RWPE2 (cell line): ENCODE measurements at regions not wholly inside any gene's neighbourhood (a gene's known extent, or its start where the extent isn't known, plus 50 kb on each side); places are given as distances from the start of the nearest gene placed in this dataset.
"Not testable (repeated sequence)": the region's sequence is repeated elsewhere in the genome, so short reads cannot be mapped to it uniquely, and the experiment has no call there.

Source experiments
- ATAC-seq: fragments of 200-7000 bp; cut with Tn5 transposase; 3 replicates; pipeline ENCODE4 v1.9.1; 2021; ENCODE audit warnings: low read depth
- DNase-seq: peaks from one replicate; pipeline ENCODE4 v3.0.0-alpha.2; 2020; ENCODE audit warnings: low spot score
- H3K27ac ChIP-seq: fragments of 450-650 bp; 2 replicates; pipeline ENCODE4 v1.5.1; 2017; ENCODE audit warnings: mild to moderate bottlenecking; ENCODE audit not compliant: poor library complexity, severe bottlenecking
- H3K27me3 ChIP-seq: fragments of 250-450 bp; sonication (Bioruptor Pico); 2 replicates; pipeline ENCODE4 v1.5.1; 2021; ENCODE audit warnings: mild to moderate bottlenecking, moderate library complexity; ENCODE audit not compliant: insufficient read depth, poor library complexity, severe bottlenecking
- H3K36me3 ChIP-seq: fragments of 250-450 bp; sonication (Bioruptor Pico); 2 replicates; pipeline ENCODE4 v1.5.1; 2020; ENCODE audit warnings: low read depth, mild to moderate bottlenecking, moderate library complexity
- H3K4me1 ChIP-seq: fragments of 250-450 bp; sonication (Bioruptor Pico); 2 replicates; pipeline ENCODE4 v1.5.1; 2021; ENCODE audit warnings: mild to moderate bottlenecking, moderate library complexity; ENCODE audit not compliant: insufficient read depth, poor library complexity, severe bottlenecking
- H3K4me3 ChIP-seq: fragments of 250-450 bp; sonication (Bioruptor Pico); 2 replicates; pipeline ENCODE4 v1.5.1; 2021; ENCODE audit warnings: mild to moderate bottlenecking, moderate library complexity; ENCODE audit not compliant: severe bottlenecking
- H3K9me3 ChIP-seq: fragments of 250-450 bp; sonication (Bioruptor Pico); 2 replicates; pipeline ENCODE4 v1.5.1; 2021; ENCODE audit warnings: mild to moderate bottlenecking, moderate library complexity; ENCODE audit not compliant: severe bottlenecking
- TF ChIP-seq, protein P1 (sequence below): fragments of 450-650 bp; IDR thresholded peaks from one replicate; pipeline ENCODE4 v1.5.1; 2017; ENCODE audit warnings: mild to moderate bottlenecking, moderate library complexity; ENCODE audit not compliant: poor library complexity, severe bottlenecking

GRCh38 chr5:105163547-105163946 is 1601.0 kb upstream of the NUDT12 start:
- H3K9me3 ChIP-seq = no peaks in the 10 kb centered on the region
- H3K36me3 ChIP-seq = no peaks in the 10 kb centered on the region
- ATAC-seq (no peak), DNase-seq (no peak)
- no peaks in the 10 kb centered on the region for H3K4me1 ChIP-seq
- no peaks in the 10 kb centered on the region for H3K27me3 ChIP-seq
- TF ChIP-seq, protein P1, sequence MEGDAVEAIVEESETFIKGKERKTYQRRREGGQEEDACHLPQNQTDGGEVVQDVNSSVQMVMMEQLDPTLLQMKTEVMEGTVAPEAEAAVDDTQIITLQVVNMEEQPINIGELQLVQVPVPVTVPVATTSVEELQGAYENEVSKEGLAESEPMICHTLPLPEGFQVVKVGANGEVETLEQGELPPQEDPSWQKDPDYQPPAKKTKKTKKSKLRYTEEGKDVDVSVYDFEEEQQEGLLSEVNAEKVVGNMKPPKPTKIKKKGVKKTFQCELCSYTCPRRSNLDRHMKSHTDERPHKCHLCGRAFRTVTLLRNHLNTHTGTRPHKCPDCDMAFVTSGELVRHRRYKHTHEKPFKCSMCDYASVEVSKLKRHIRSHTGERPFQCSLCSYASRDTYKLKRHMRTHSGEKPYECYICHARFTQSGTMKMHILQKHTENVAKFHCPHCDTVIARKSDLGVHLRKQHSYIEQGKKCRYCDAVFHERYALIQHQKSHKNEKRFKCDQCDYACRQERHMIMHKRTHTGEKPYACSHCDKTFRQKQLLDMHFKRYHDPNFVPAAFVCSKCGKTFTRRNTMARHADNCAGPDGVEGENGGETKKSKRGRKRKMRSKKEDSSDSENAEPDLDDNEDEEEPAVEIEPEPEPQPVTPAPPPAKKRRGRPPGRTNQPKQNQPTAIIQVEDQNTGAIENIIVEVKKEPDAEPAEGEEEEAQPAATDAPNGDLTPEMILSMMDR = no peak
- H3K4me3 ChIP-seq = no peak overlapping the region
- H3K27ac ChIP-seq = no peak overlapping the region

DNA sequence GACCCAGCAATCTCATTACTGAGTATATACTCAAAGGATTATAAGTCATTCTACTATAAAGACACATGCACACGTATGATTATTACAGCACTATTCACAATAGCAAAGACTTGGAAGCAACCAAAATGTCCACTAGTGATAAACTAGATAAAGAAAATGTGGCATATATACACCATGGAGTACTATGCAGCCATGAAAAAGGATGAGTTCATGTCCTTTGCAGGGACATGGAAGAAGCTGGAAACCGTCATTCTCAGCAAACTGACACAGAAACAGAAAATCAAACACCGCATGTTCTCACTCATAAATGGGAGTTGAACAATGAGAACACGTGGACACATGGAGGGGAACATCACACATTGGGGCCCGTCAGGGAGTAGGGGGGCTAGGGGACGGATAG is 1600.0 kb upstream of the NUDT12 start:
- H3K4me3 ChIP-seq, H3K4me1 ChIP-seq, H3K9me3 ChIP-seq, H3K36me3 ChIP-seq, ATAC-seq, DNase-seq, H3K27ac ChIP-seq, H3K27me3 ChIP-seq: not testable (repeated sequence)

DNA sequence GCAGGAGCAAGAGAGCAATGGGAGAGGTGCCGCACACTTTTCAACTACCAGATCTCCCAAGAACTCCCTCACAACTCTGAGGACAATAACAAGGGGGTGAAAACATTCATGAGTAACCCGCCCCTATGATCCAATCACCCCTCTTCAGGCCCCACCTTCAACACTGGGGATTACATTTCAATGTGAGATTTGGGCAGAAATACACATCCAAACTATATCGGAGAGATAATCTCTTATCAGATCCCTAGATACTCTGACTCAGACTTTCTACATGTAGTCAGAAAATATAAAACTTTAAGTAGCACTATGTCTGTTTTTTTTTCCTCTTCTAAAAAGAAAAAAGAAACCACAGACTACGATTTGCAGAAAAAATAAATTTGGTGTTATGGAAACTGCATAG is 1595.9 kb upstream of the NUDT12 start:
- Histone ChIP-seq H3K4me3 (no peak overlapping the region), H3K27ac (no peak overlapping the region), H3K9me3 (no peaks in the 10 kb centered on the region), H3K27me3 (peaks cover 3% of the 10 kb centered on the region), H3K4me1 (no peaks in the 10 kb centered on the region), H3K36me3 (no peaks in the 10 kb centered on the region)
- ATAC-seq = no peak
- TF ChIP-seq, protein P1 = no peak
- no peak for DNase-seq

GRCh38 chr5:105150323-105150722 is 1587.7 kb upstream of the NUDT12 start:
- no peak overlapping the region for H3K4me3 ChIP-seq
- TF ChIP-seq, protein P1 = no peak
- H3K27ac ChIP-seq = no peak overlapping the region
- H3K27me3 ChIP-seq = peaks cover 3% of the 10 kb centered on the region
- H3K4me1 ChIP-seq = no peaks in the 10 kb centered on the region
- ATAC-seq (no peak), DNase-seq (no peak)
- no peaks in the 10 kb centered on the region for H3K36me3 ChIP-seq
- H3K9me3 ChIP-seq = peaks cover 2% of the 10 kb centered on the region

- peaks cover 2% of the 10 kb centered on the region for H3K9me3 ChIP-seq
Measured at GRCh38 chr5:105146867-105147266, 1584.3 kb upstream of the NUDT12 start.

More at GRCh38 chr5:105146867-105147266, 1584.3 kb upstream of the NUDT12 start:
- DNase-seq (no peak), ATAC-seq (no peak)
- Histone ChIP-seq H3K27me3 (no peaks in the 10 kb centered on the region), H3K36me3 (no peaks in the 10 kb centered on the region), H3K4me1 (no peaks in the 10 kb centered on the region), H3K27ac (no peak overlapping the region), H3K4me3 (no peak overlapping the region)
- TF ChIP-seq, protein P1 = no peak
